BLaER1 treated with 17β-estradiol and CSF1 and Interleukin-3, amounts not matched to agents 10 nM and 100 nM (cell line): ENCODE measurements at regions not wholly inside any gene's neighbourhood (a gene's known extent, or its start where the extent isn't known, plus 50 kb on each side); places are given as distances from the start of the nearest gene placed in this dataset.

ENCODE experiments used
- H3K27ac ChIP-seq, 11 experiments: shearing (Covaris generic); formaldehyde crosslinking; 2 replicates each; pipeline ENCODE4 v1.8.1; 2022
- H3K27me3 ChIP-seq, 11 experiments: shearing (Covaris generic); formaldehyde crosslinking; 2 replicates each; pipeline ENCODE4 v1.8.1; 2022
- H3K36me3 ChIP-seq, 11 experiments: shearing (Covaris generic); formaldehyde crosslinking; 2 replicates each; pipeline ENCODE4 v1.8.1; 2022
- H3K4me1 ChIP-seq, 10 experiments: shearing (Covaris generic); formaldehyde crosslinking; 2 replicates each; pipeline ENCODE4 v1.8.1; 2022
- H3K4me2 ChIP-seq, 11 experiments: shearing (Covaris generic); formaldehyde crosslinking; 2 replicates each; pipeline ENCODE4 v1.8.1; 2022
- H3K4me3 ChIP-seq, 10 experiments: shearing (Covaris generic); formaldehyde crosslinking; 2 replicates each; pipeline ENCODE4 v1.8.1; 2022
- H3K9ac ChIP-seq, 11 experiments: shearing (Covaris generic); formaldehyde crosslinking; 2 replicates each; pipeline ENCODE4 v1.8.1; 2022
- H3K9me3 ChIP-seq, 11 experiments: shearing (Covaris generic); formaldehyde crosslinking; replicated peaks in 1 of 11; 2 replicates each; pipeline ENCODE4 v1.8.1; 2022
- H4K20me1 ChIP-seq, 11 experiments: shearing (Covaris generic); formaldehyde crosslinking; 2 replicates each; pipeline ENCODE4 v1.8.1; 2022
- Cebpa-rat ChIP-seq, 11 experiments: shearing (Covaris generic); IDR thresholded peaks; 2 replicates each; pipeline ENCODE4 v1.8.1; 2022

- TF ChIP-seq Cebpa-rat (IDR thresholded peaks at IDR 0.05), result no peak; a peak in 1 of 22 replicates
- Histone ChIP-seq H3K27me3 (no peaks in the 10 kb centered on the region), H3K27ac (peak overlapping the region in 5 of 11 experiments; percentile 8 to 74 (median 61); a peak in 7 of 22 replicates), H3K4me1 (peaks cover 0 to 67% (median 2%) of the 10 kb centered on the region in 10 experiments; a peak in 8 of 20 replicates), H4K20me1 (no peaks in the 10 kb centered on the region), H3K4me3 (no peak overlapping the region), H3K36me3 (no peaks in the 10 kb centered on the region), H3K4me2 (peak overlapping the region in 4 of 11 experiments; percentile 37 to 73 (median 61); a peak in 8 of 22 replicates), H3K9me3 (peaks cover 0 to 12% (median 4%) of the 10 kb centered on the region in 11 experiments; a peak in 7 of 22 replicates), H3K9ac (peak overlapping the region in 2 of 11 experiments; percentile 23 to 32; a peak in 1 of 22 replicates)
These were observed 126.0 kb downstream of the KCNJ2 start for GRCh38 chr17:70295329-70295728.

- peak overlapping the region in 5 of 11 experiments; percentile 8 to 74 (median 61); a peak in 7 of 22 replicates for H3K27ac ChIP-seq
- H3K9ac ChIP-seq, result no peak overlapping the region
- H3K9me3 ChIP-seq, result peaks cover 0 to 12% (median 4%) of the 10 kb centered on the region in 11 experiments; a peak in 7 of 22 replicates
- H3K36me3 ChIP-seq, result no peaks in the 10 kb centered on the region
- H4K20me1 ChIP-seq, result no peaks in the 10 kb centered on the region
- peaks cover 0 to 71% (median 2%) of the 10 kb centered on the region in 10 experiments; a peak in 8 of 20 replicates for H3K4me1 ChIP-seq
- H3K4me3 ChIP-seq, result no peak overlapping the region
- no peak for TF ChIP-seq Cebpa-rat (IDR thresholded peaks at IDR 0.05)
- peak overlapping the region in 4 of 11 experiments; percentile 37 to 73 (median 61); a peak in 8 of 22 replicates for H3K4me2 ChIP-seq
- H3K27me3 ChIP-seq, result no peaks in the 10 kb centered on the region
These were observed 126.4 kb downstream of the KCNJ2 start for GRCh38 chr17:70295731-70296130.

DNA sequence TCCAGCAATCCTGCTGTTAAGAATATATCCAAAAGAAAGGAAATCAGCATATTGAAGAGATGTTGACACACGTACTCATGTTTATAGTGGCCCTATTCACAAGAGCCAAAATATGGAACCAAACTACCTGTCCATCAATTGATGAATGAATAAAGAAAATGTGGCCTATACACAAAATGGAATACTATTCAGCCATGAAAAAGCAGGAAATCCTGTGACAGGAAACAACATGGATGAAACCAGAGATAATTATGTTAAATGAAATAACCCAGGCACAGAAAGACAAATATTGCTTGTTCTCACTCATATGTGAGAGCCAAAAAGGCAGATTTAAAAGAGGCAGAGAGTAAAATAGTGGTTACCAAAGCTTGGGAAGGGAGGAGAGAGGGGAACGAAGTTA is 127.1 kb downstream of the KCNJ2 start:
- Histone ChIP-seq H3K4me1 (peaks cover 0 to 79% (median 2%) of the 10 kb centered on the region in 10 experiments; a peak in 8 of 20 replicates), H3K36me3 (no peaks in the 10 kb centered on the region), H3K27me3 (no peaks in the 10 kb centered on the region), H3K9me3 (peaks cover 0 to 12% (median 4%) of the 10 kb centered on the region in 11 experiments; a peak in 7 of 22 replicates), H4K20me1 (no peaks in the 10 kb centered on the region), H3K4me3 (no peak overlapping the region), H3K9ac (no peak overlapping the region), H3K4me2 (peak overlapping the region in 3 of 11 experiments; percentile 37 to 73 (median 67); a peak in 5 of 22 replicates), H3K27ac (peak overlapping the region in 3 of 11 experiments; percentile 61 to 74 (median 65); a peak in 5 of 22 replicates)
- no peak for TF ChIP-seq Cebpa-rat (IDR thresholded peaks at IDR 0.05)

DNA sequence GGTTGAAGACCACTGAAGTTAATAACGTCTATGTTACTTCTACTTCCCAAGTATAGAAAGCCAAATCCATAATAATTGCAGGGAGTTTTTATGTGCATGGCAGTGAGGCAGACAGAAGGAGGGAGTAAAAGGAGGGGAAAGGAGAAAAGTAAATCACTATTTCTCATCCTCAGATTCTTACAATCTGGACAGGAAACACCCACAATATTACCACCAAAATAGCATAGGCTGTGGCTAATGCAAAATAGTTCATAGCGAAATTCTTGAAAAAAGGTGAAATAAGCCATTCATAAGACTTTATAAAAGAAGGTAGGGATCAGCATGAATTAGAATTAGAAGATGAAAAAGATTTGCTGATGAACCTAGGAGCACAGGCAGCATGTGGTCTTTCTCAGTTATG is 128.1 kb downstream of the KCNJ2 start:
- Histone ChIP-seq H3K27me3 (no peaks in the 10 kb centered on the region), H3K27ac (no peak overlapping the region), H3K4me1 (peaks cover 0 to 75% (median 2%) of the 10 kb centered on the region in 10 experiments; a peak in 8 of 20 replicates), H3K4me2 (peak overlapping the region in 3 of 11 experiments; percentile 18 to 59 (median 48); a peak in 6 of 22 replicates), H3K36me3 (no peaks in the 10 kb centered on the region), H3K9me3 (peaks cover 0 to 12% (median 4%) of the 10 kb centered on the region in 11 experiments; a peak in 7 of 22 replicates), H3K4me3 (no peak overlapping the region), H4K20me1 (no peaks in the 10 kb centered on the region), H3K9ac (no peak overlapping the region)
- no peak for TF ChIP-seq Cebpa-rat (IDR thresholded peaks at IDR 0.05)

GRCh38 chr17:70298929-70299531 is 129.7 kb downstream of the KCNJ2 start:
- no peaks in the 10 kb centered on the region for H3K36me3 ChIP-seq
- H3K4me2 ChIP-seq, result peak overlapping the region in 2 of 11 experiments; percentile 59 to 66; a peak in 4 of 22 replicates
- H3K27me3 ChIP-seq, result no peaks in the 10 kb centered on the region
- H3K9ac ChIP-seq, result peak overlapping the region in 2 of 11 experiments; percentile 31 to 35; a peak in 1 of 22 replicates
- no peaks in the 10 kb centered on the region for H4K20me1 ChIP-seq
- TF ChIP-seq Cebpa-rat (IDR thresholded peaks at IDR 0.05), result no peak
- no peak overlapping the region for H3K4me3 ChIP-seq
- peak overlapping the region in 3 of 11 experiments; percentile 25 to 55 (median 38); a peak in 4 of 22 replicates for H3K27ac ChIP-seq
- peaks cover 0 to 71% (median 4%) of the 10 kb centered on the region in 10 experiments; a peak in 10 of 20 replicates for H3K4me1 ChIP-seq
- H3K9me3 ChIP-seq, result peaks cover 0 to 15% (median 4%) of the 10 kb centered on the region in 11 experiments; a peak in 7 of 22 replicates

GRCh38 chr17:70307430-70308225 is 138.3 kb downstream of the KCNJ2 start:
- H3K27ac ChIP-seq, result no peak overlapping the region
- no peak overlapping the region for H3K4me2 ChIP-seq
- no peak overlapping the region for H3K9ac ChIP-seq
- no peak overlapping the region for H3K4me3 ChIP-seq
- no peak for TF ChIP-seq Cebpa-rat (IDR thresholded peaks at IDR 0.05)
- H3K36me3 ChIP-seq, result no peaks in the 10 kb centered on the region
- H3K9me3 ChIP-seq, result peaks cover 0 to 11% (median 0%) of the 10 kb centered on the region in 11 experiments; a peak in 3 of 22 replicates
- H4K20me1 ChIP-seq, result no peaks in the 10 kb centered on the region
- H3K4me1 ChIP-seq, result peaks cover 0 to 17% (median 6%) of the 10 kb centered on the region in 10 experiments; a peak in 11 of 20 replicates
- H3K27me3 ChIP-seq, result no peaks in the 10 kb centered on the region

DNA sequence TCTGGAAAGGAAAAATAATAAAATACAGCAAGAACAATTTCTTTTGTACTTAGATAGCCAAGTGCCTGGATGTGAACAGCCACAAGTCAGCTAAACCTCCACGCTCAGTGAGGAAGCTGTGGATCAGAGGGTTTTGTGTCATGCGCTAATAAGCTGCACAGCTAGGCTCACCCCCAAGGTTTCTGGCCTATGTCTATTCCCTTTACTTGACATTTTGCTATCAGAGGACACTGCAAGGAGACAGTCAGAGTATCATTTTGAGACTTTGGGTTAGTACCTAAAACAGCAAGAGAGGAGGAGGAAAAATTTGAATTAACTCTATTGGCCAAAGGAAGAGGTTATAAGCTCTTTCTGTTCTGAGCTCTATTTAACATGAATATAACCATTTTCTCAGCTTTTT is 139.3 kb downstream of the KCNJ2 start:
- no peaks in the 10 kb centered on the region for H4K20me1 ChIP-seq
- peaks cover 0 to 6% (median 0%) of the 10 kb centered on the region in 11 experiments; a peak in 2 of 22 replicates for H3K9me3 ChIP-seq
- no peak overlapping the region for H3K4me2 ChIP-seq
- H3K9ac ChIP-seq, result no peak overlapping the region
- H3K27me3 ChIP-seq, result no peaks in the 10 kb centered on the region
- no peaks in the 10 kb centered on the region for H3K36me3 ChIP-seq
- TF ChIP-seq Cebpa-rat (IDR thresholded peaks at IDR 0.05), result no peak
- no peak overlapping the region for H3K27ac ChIP-seq
- peaks cover 0 to 24% (median 6%) of the 10 kb centered on the region in 10 experiments; a peak in 13 of 20 replicates for H3K4me1 ChIP-seq
- no peak overlapping the region for H3K4me3 ChIP-seq

DNA sequence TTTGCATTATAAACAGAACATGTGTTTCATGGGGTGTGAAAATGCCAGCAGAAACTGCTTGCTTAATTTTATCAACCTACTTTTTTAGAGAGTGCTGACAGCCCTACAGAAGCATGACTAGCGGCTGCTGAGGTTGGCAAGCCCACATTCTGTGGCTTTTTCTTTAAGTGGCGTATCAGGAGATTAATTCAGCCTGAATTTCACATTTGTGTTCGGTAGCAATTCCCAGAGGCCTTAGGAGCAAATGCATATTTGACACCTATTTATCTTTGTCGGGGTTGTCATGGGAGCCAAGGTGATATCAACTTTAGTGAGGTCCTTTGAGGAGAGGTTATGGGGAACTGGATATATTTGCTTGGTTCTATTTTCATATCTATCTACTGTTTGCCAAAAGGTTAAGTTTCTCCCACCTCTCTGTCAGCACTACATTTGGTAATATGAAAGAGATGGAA is 140.9 kb downstream of the KCNJ2 start:
- no peaks in the 10 kb centered on the region for H3K36me3 ChIP-seq
- no peak overlapping the region for H3K9ac ChIP-seq
- peaks cover 10 to 34% (median 13%) of the 10 kb centered on the region in 10 experiments; a peak in 18 of 20 replicates for H3K4me1 ChIP-seq
- H3K4me3 ChIP-seq, result no peak overlapping the region
- H3K9me3 ChIP-seq, result peaks cover 0 to 11% (median 6%) of the 10 kb centered on the region in 11 experiments; a peak in 7 of 22 replicates
- TF ChIP-seq Cebpa-rat (IDR thresholded peaks at IDR 0.05), result no peak
- H3K27ac ChIP-seq, result no peak overlapping the region
- H3K4me2 ChIP-seq, result no peak overlapping the region; a peak in 1 of 22 replicates
- no peaks in the 10 kb centered on the region for H4K20me1 ChIP-seq
- no peaks in the 10 kb centered on the region for H3K27me3 ChIP-seq
